D721Med (cell line): ENCODE measurements at regions not wholly inside any gene's neighbourhood (a gene's known extent, or its start where the extent isn't known, plus 50 kb on each side); places are given as distances from the start of the nearest gene placed in this dataset.
A peak's percentile ranks its signal among the peaks of the same experiment; 100 is the strongest.
"Not testable (repeated sequence)": the region's sequence is repeated elsewhere in the genome, so short reads cannot be mapped to it uniquely, and the experiment has no call there.

Experiments used
- DNase-seq: peaks from one replicate; pipeline ENCODE4 v3.0.0; 2011; ENCODE audit warnings: low spot score; ENCODE audit not compliant: insufficient read length
- FAIRE-seq: peaks from 2 replicates; lab custom pipeline; 2011; peaks lifted over from hg19 to GRCh38; lab: Jason Lieb, UNC
- TF ChIP-seq, protein P1 (sequence below): IDR thresholded peaks from 2 replicates; pipeline ENCODE4 v1.5.1; 2012; ENCODE audit warnings: mild to moderate bottlenecking, control low read depth; ENCODE audit not compliant: insufficient read depth; ENCODE audit errors: missing control alignments

DNA sequence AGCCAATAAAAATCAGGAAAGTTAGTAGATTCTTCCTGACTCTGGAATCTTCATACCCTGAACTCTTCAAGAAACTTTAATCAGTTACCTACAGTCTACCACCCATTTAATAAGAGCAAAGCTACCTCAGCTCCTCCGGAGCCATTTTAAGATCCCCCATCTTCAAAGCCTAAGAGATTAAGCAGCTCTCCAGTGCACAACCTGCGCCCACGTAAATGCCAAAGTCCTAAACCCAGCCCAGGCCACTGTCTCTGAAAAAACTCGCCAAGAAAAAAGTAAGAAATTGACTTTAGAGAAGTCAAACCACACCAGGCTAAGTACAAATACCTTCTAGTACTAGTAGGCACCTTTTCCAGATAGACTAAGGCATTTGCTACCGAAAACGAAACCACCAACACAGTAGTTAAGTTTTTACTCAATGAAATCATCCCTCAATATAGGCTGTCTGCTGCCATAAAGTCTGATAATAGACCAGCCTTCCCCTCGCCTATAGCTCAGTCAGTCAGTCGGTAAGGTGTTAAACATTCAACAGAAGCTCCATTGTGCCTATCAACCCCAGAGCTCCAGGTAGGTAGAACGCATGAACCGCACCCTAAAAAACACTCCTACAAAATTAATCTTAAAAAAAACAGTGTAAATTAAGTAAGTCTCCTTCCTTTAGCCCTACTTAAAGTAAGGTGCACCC is 122.2 kb upstream of the DEFB108B start:
- not testable (repeated sequence) for DNase-seq, FAIRE-seq

DNA sequence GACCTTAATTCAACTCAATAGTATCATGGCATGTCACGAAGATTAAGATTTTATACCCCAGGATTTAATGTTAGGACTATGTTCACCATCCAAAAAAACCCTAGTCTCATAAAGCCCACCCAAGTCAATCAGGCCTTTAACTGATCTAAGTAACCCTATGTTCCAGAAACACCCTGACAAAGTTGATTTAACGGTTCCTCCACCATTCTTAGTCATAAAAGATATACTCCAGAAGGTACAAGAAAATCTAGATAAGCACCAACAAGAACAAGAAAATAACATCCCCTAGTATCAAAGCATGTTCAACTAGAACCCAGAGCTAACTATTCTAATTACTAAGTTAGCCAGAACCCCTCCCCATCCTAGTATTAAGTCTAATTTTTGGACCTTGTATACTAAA is 120.7 kb upstream of the DEFB108B start:
- not testable (repeated sequence) for FAIRE-seq, DNase-seq

DNA sequence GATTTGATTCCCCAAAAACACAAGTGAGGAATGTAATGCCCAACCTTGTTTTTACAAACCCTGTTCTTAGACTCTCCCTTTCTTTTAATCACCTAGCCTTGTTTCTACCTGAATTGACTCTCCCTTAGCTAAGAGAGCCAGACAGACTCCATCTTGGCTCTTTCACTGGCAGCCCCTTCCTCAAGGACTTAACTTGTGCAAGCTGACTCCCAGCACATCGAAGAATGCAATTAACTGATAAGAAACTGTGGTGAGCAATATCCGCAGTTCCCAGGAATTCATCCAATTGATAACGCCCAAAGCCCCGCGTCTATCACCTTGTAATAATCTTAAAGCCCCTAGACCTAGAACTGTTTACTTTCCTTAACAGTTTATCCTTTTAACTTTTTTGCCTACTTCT is 120.2 kb upstream of the DEFB108B start:
- FAIRE-seq, DNase-seq: not testable (repeated sequence)

DNA sequence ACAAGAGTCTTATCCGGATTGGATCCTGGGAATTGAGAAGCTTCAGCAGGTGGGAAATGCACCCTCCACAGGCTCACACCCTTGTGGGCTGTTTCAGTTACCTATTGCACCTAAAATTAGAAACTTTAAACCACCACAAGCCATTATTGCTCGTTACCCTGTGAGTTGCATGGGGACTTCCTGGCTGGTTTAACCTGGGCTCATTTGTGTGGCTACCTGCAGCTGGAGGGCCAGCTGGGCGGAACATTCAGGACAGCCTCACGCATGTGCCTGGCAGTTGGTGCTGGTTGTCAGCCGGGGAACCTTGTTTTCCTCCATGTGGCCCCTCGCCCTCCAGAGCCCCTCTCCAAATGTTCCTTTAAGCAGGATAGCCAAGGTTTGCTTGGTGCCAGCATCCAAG is 118.5 kb upstream of the DEFB108B start:
- DNase-seq, FAIRE-seq: not testable (repeated sequence)

DNA sequence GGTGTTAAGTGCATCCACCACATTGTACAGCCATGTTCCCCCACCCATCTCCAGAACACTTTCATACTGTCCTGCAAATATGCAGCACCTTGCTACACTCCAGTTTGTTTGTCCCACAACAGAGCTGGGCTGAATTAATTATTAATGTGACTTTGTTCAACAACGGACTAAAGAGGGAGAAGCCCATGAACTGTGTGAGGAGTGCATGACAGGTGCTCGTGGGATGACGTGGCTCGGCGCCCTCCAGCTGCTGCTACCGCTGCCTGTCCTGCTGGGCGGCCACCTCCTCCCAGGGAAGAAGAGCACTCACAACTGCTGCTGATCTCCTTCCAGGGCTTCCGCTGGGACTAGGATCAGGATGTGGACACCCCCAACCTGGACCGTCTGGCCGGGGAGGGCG is 111.2 kb upstream of the DEFB108B start:
- DNase-seq, result not testable (repeated sequence)

DNA sequence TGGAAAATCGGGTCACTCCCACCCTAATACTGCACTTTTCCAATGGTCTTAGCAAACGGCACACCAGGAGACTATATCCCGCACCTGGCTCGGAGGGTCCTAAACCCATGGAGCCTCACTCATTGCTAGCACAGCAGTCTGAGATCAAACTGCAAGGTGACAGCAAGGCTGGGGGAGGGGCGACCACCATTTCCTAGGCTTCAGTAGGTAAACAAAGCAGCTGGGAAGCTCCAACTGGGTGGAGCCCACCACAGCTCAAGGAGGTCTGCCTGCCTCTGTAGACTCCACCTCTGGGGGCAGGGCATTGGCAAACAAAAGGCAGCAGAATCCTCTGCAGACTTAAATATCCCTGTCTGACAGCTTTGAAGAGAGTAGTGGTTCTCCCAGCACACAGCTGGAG is 109.0 kb upstream of the DEFB108B start:
- not testable (repeated sequence) for FAIRE-seq

More for the DNA sequence above, 111.2 kb upstream of the DEFB108B start:
- FAIRE-seq, result not testable (repeated sequence)

DNA sequence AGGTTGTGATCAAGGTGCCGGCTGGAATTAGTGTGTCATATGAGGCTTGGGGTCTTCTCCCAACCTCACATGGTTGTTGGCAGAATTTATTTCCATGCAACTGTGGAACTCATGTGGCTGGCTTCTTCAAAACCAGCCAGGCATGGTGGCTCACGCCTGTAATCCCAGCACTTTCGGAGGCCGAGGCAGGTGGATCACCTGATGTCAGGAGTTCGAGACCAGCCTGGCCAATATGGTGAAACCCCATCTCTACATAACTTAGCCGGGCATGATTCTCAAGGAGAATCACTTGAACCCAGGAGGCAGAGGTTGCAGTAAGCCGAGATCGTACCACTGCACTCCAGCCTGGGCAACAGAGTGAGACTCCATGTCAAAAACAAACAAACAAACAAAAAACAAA is 102.3 kb upstream of the DEFB108B start:
- not testable (repeated sequence) for DNase-seq, FAIRE-seq

More for the DNA sequence above, 109.0 kb upstream of the DEFB108B start:
- not testable (repeated sequence) for DNase-seq

DNA sequence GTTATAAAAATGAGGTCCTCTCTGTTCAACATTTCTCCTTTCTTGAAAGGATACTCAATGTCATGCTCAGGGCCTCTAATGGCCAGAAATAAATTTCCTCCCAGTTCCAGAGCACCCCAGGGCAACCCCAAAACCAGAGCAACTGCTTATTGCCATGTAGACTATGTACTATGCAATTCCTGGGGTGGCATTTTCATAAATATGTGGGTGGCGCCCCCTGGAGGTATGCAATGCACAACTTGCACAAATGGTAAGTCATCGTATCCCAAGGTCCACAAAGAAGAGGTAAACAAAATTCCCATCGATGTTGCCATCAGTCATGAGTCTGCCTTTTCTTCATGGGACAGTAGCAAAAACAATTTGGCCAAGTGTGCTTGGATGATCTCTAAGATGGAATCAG is 98.6 kb upstream of the DEFB108B start:
- not testable (repeated sequence) for DNase-seq, FAIRE-seq
- TF ChIP-seq, protein P1, sequence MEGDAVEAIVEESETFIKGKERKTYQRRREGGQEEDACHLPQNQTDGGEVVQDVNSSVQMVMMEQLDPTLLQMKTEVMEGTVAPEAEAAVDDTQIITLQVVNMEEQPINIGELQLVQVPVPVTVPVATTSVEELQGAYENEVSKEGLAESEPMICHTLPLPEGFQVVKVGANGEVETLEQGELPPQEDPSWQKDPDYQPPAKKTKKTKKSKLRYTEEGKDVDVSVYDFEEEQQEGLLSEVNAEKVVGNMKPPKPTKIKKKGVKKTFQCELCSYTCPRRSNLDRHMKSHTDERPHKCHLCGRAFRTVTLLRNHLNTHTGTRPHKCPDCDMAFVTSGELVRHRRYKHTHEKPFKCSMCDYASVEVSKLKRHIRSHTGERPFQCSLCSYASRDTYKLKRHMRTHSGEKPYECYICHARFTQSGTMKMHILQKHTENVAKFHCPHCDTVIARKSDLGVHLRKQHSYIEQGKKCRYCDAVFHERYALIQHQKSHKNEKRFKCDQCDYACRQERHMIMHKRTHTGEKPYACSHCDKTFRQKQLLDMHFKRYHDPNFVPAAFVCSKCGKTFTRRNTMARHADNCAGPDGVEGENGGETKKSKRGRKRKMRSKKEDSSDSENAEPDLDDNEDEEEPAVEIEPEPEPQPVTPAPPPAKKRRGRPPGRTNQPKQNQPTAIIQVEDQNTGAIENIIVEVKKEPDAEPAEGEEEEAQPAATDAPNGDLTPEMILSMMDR, result peak; percentile 17

DNA sequence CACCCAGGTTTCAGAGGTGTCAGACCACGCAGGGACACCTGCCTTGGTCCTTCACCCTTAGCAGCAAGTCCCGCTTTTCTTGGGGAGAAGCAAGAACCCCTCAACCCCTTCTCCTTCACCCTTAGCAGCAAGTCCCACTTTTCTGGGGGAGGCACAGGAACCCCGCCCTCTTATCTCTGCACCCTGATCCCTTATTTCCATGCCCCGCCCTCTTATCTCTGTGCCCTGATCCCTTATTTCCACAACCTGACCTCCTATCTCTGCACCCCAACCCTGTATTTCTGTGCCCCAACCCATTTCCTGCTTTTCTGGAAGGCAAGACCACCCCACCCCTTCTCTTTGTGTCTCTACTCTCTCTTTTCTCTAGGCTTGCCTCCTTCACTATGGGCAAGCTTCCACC is 94.7 kb upstream of the DEFB108B start:
- FAIRE-seq, DNase-seq: not testable (repeated sequence)

DNA sequence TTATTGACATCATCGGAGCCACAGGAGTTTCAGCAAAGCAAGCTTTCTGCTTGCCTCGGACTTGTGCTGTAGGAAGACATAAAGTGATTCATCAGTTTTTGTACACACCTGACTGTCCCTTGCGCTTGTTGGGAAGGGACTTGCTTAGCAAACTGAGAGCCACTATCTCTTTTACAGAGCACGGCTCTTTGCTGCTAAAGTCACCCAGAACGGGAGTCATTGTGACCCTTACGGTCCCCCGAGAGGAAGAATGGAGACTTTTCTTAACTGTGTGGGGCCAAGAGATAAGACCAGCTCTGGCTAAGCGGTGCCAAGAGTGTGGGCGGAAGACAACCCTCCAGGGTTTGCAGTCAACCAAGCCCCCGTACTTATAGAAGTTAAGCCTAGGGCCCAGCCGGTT is 89.6 kb upstream of the DEFB108B start:
- not testable (repeated sequence) for DNase-seq, FAIRE-seq

DNA sequence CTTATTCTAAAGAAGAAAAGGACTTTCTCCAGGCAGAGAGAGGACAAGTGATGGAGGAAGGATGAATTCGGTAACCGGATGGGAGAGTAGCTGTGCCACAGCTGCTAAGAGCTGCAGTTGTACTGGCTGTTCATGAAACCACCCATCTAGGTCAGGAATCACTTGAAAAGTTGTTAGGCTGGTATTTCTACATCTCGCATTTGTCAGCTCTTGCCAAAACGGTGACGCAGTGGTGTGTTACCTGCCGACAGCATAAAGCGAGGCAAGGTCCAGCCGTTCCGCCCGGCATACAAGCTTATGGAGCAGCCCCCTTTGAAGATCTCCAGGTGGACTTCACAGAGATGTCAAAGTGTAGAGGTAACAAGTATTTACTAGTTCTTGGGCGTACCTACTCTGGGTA is 87.3 kb upstream of the DEFB108B start:
- DNase-seq, FAIRE-seq: not testable (repeated sequence)

DNA sequence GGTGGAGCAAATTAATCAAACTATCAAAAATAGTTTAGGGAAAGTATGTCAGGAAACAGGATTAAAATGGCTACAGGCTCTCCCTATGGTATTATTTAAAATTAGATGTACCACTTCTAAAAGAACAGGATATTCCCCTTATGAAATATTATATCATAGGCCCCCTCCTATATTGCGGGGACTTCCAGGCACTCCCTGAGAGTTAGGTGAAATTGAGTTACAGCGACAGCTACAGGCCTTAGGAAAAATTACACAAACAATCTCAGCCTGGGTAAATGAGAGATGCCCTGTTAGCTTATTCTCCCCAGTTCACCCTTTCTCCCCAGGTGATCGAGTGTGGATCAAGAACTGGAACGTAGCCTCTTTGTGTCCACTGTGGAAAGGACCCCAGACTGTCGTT is 86.7 kb upstream of the DEFB108B start:
- FAIRE-seq, DNase-seq: not testable (repeated sequence)

DNA sequence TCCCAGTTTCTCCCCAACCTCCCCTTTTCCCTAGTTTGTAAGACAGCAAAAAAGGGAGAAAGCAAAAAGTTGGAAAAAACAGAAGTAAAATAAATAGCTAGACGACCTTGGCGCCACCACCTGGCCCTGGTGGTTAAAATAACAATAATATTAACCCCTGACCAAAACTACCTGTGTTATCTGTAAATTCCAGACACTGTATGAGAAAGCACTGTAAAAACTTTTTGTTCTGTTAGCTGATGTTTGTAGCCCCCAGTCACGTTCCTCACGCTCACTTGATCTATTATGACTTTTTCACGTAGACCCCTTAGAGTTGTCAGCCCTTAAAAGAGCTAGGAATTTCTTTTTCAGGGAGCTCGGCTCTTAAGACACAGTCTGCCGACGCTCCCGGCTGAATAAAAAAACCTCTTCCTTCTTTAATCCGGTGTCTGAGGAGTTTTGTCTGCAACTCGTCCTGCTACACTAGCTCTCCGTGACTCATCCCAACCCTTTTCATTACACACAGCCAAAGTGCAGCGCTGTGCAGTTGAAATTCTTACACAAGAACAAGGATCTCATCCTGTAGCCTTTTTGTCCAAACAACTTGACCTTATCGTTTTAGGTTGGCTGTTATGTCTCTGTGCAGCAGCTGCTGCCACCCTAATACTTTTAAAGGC is 83.9 kb upstream of the DEFB108B start:
- FAIRE-seq, DNase-seq: not testable (repeated sequence)

DNA sequence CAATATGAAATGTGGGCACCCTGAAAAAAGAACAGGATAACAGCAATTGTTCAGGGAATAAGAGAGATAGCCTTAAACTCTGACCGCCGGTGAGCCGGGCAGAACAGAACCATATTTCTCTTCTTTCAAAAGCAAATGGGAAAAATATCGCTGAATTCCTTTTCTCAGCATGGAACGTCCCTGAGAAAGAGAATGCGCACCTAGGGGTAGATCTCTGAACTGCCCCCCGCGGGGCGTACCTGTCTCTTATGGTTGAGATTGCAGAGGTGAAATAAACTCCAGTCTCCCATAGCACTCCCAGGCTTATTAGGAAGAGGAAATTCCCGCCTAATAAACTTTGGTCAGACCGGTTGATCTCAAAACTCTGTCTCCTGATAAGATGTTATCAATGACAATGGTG is 82.1 kb upstream of the DEFB108B start:
- FAIRE-seq, DNase-seq: not testable (repeated sequence)

DNA sequence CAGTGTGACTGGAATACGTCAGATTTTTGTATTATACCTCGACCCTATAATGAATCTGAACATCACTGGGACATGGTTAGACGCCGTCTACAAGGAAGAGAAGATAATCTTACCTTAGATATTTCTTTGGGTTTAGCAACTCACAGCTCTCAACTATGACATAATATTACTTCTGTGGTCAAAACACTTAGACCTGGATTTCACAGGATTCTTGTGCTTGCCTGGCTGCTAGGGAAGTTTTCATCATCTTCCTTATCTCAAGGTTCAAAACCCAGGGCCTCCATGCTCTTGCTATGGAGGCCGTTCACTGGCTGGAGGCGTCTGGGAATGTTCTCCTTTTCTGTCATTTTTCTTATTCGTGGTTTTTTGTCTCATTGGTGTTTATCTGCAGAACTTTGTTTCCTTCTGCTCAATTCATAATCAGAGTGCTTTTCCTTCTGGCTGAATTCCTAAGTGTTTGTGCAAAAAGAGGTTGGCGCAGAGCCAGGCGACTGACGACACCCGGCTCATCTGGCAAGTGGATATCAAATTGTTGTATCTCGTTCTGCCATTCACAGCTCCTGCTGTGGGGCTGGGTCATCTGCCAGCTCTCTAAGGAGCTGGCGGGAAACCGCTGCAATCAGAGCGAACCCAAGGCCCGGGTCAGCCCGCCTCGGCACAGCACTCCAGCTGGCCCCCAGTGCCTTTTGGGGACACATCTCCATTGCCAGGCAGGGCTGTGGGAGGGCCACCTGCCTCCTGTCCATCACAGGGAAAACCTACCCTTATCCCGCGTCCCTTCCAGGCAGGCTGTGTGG is 68.1 kb upstream of the DEFB108B start:
- not testable (repeated sequence) for DNase-seq, FAIRE-seq

DNA sequence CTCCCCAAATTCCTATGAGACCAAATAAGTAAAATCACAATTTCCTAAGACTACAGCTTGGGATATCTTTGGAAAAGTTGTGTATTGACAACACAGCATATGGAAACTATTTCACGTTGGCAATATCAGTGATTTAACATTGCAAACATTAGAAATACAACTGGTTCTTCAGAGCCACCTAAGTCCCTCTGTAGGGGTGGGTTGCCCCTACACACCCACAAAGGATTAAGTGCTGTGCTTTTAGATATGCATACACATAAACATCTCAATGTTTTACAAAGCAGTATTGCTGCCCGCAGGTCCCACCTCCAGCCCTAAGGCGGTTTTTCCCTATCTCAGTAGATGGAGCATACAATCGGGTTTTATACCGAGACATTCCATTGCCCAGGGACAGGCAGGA is 66.0 kb upstream of the DEFB108B start:
- FAIRE-seq, DNase-seq: not testable (repeated sequence)

DNA sequence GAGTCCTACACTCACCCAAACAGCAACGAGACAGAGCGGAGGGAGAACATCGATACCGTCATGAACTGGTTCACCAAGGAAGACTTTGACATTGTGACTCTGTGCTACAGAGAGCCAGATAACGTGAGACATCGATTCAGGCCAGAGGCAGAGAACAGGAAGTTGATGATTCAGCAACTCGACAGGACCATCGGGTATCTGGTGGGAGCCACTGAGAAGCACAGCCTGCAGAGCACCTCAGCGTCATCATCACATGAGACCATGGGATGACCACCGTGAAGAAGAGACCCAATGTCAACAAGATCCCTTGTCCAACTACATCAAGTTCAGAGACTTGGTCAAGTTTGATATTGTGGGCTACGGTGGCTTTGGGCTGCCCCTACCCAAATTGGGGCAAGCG is 60.8 kb upstream of the DEFB108B start:
- not testable (repeated sequence) for FAIRE-seq, DNase-seq
